HCT116 (cell line): ENCODE measurements at regions not wholly inside any gene's neighbourhood (a gene's known extent, or its start where the extent isn't known, plus 50 kb on each side); places are given as distances from the start of the nearest gene placed in this dataset.

ENCODE experiments used
- ATAC-seq: fragments of 200-7000 bp; cut with Tn5 transposase; 2 replicates; pipeline ENCODE4 v1.9.1; 2020; ENCODE audit warnings: mild to moderate bottlenecking, moderate library complexity
- BruUV-seq: library from RNA; stranded (reverse); fragments of 400-500 nt; replicated peaks from 2 replicates; lab custom pipeline; 2021; lab: Mats Ljungman, UMichigan
- CTCF ChIA-PET: fragments of 300-600 bp; sonication (Branson Sonifier 250); formaldehyde crosslinking; loops from one replicate; lab custom pipeline; 2021; ENCODE audit warnings: antibody characterized with exemption; lab: Charles Lee
- POLR2A ChIA-PET: fragments of 300-600, 350-600 bp; sonication (Branson Sonifier 250); formaldehyde crosslinking; loops from one replicate; lab custom pipeline; 2021; ENCODE audit warnings: antibody characterized with exemption; lab: Charles Lee
- RAD21 ChIA-PET, 2 experiments: fragments of 300-600 bp; sonication (Branson Sonifier 250); formaldehyde crosslinking; loops; one replicate each; lab custom pipeline; 2023; ENCODE audit warnings: low total read pairs in 2 of 2; ENCODE audit not compliant: uncharacterized antibody in 2 of 2, unreplicated experiment in 2 of 2, low non-redundant PET in 1 of 2; lab: Charles Lee
- DNase-seq: peaks from one replicate; pipeline ENCODE4 v3.0.0-alpha.2; 2010; ENCODE audit warnings: low read depth, low spot score
- H2AFZ ChIP-seq: fragments of 200-600 bp; shearing (Covaris generic), sonication (generic); 2 replicates; pipeline ENCODE4 v1.6.1; 2017; ENCODE audit warnings: low read depth, mixed run types, mixed read lengths, antibody characterized with exemption, low read length; ENCODE audit not compliant: poor library complexity, severe bottlenecking
- H3K27ac ChIP-seq: 2 replicates; pipeline ENCODE4 v1.5.1; 2012; ENCODE audit warnings: low read depth, low read length
- H3K27me3 ChIP-seq: fragments of 200-600 bp; sonication (generic); 2 replicates; pipeline ENCODE4 v1.6.1; 2016; ENCODE audit warnings: mixed run types, low read length, mixed read lengths; ENCODE audit not compliant: insufficient read depth
- H3K36me3 ChIP-seq, 2 experiments: fragments of 200-500 bp in 1 of 2; fragments of 200-600 bp in 1 of 2; sonication (Bioruptor generic) in 1 of 2; sonication (generic) in 1 of 2; 2 replicates each; pipeline versions ENCODE4 v1.5.1 to v1.6.1; 2014 to 2016; ENCODE audit warnings: low read length in 2 of 2, inconsistent platforms in 1 of 2, mixed read lengths in 1 of 2, mixed run types in 1 of 2; ENCODE audit not compliant: insufficient read depth in 2 of 2, control insufficient read depth in 1 of 2
- H3K4me1 ChIP-seq, 2 experiments: fragments of 200-600 bp in 1 of 2; sonication (generic) in 1 of 2; 2 replicates each; pipeline versions ENCODE4 v1.5.1 to v1.6.1; 2012 to 2017; ENCODE audit warnings: low read length in 2 of 2, inconsistent platforms in 1 of 2, mild to moderate bottlenecking in 1 of 2, mixed read lengths in 1 of 2, mixed run types in 1 of 2, moderate library complexity in 1 of 2; ENCODE audit not compliant: insufficient read depth in 2 of 2, control insufficient read depth in 1 of 2
- H3K4me2 ChIP-seq: fragments of 200-600 bp; sonication (generic); 2 replicates; pipeline ENCODE4 v1.6.1; 2017; ENCODE audit warnings: mixed run types, low read length, mixed read lengths
- H3K4me3 ChIP-seq, 2 experiments: fragments of 200-600 bp in 1 of 2; sonication (generic) in 1 of 2; replicated peaks in 1 of 2; 2 replicates each; pipeline ENCODE4 v1.5.1; 2011 to 2016; ENCODE audit warnings: low read length in 2 of 2, control low read depth in 1 of 2, low read depth in 1 of 2, mild to moderate bottlenecking in 1 of 2, mixed read lengths in 1 of 2, mixed run types in 1 of 2
- H3K79me2 ChIP-seq: fragments of 200-600 bp; sonication (generic); 2 replicates; pipeline ENCODE4 v1.6.1; 2017; ENCODE audit warnings: mild to moderate bottlenecking, mixed run types, low read length, moderate library complexity, mixed read lengths; ENCODE audit not compliant: insufficient read depth
- H3K9ac ChIP-seq: fragments of 200-600 bp; sonication (generic); 2 replicates; pipeline ENCODE4 v1.6.1; 2016; ENCODE audit warnings: low read length, mixed read lengths
- H3K9me2 ChIP-seq: fragments of 200-600 bp; sonication (generic), shearing (Covaris generic); 2 replicates; pipeline ENCODE4 v1.6.1; 2017; ENCODE audit warnings: mixed run types, mild to moderate bottlenecking, moderate library complexity; ENCODE audit not compliant: insufficient read depth
- H3K9me3 ChIP-seq, 2 experiments: fragments of 200-500 bp in 1 of 2; fragments of 200-600 bp in 1 of 2; sonication (Bioruptor generic) in 1 of 2; sonication (generic) in 1 of 2; 2 replicates each; pipeline ENCODE4 v1.6.1; 2014 to 2017; ENCODE audit warnings: low read length in 2 of 2, mixed read lengths in 2 of 2, inconsistent platforms in 1 of 2, low read depth in 1 of 2, mild to moderate bottlenecking in 1 of 2, mixed run types in 1 of 2, moderate library complexity in 1 of 2; ENCODE audit not compliant: control insufficient read depth in 1 of 2, insufficient read depth in 1 of 2
- H4K20me1 ChIP-seq: fragments of 200-600 bp; sonication (generic), shearing (Covaris generic); 2 replicates; pipeline ENCODE4 v1.6.1; 2017; ENCODE audit warnings: mixed run types, mild to moderate bottlenecking, moderate library complexity; ENCODE audit not compliant: insufficient read depth
- CBX3 ChIP-seq: IDR thresholded peaks from 2 replicates; pipeline ENCODE4 v1.6.1; 2012; ENCODE audit warnings: low read depth
- FOSL1 ChIP-seq: IDR thresholded peaks from 2 replicates; pipeline ENCODE4 v1.6.1; 2012; ENCODE audit warnings: low read depth
- JUND ChIP-seq: IDR thresholded peaks from 2 replicates; pipeline ENCODE4 v1.6.1; 2012
- POLR2AphosphoS5 ChIP-seq: IDR thresholded peaks from 2 replicates; pipeline ENCODE4 v1.6.1; 2011; ENCODE audit warnings: mild to moderate bottlenecking, low read depth, low read length, moderate library complexity
- SRF ChIP-seq: IDR thresholded peaks from 2 replicates; pipeline ENCODE4 v1.6.1; 2012; ENCODE audit warnings: low read depth
- YY1 ChIP-seq: IDR thresholded peaks from 2 replicates; pipeline ENCODE4 v1.6.1; 2011; ENCODE audit warnings: low read length, low read depth, moderate library complexity, mild to moderate bottlenecking; ENCODE audit not compliant: insufficient replicate concordance; ENCODE audit errors: extremely low read depth
- ZFX ChIP-seq: fragments of 450-650 bp; IDR thresholded peaks from 2 replicates; pipeline ENCODE4 v1.6.1; 2017
- intact Hi-C: fragments of 100-400 bp; cut with micrococcal nuclease; formaldehyde crosslinking; loops from 2 replicates; pipeline ENCODE4 v1.10.0; 2022
- TF ChIP-seq, protein P1 (sequence below), 3 experiments: fragments of 200-600 bp in 1 of 3; sonication (generic) in 1 of 3; IDR thresholded peaks in 2 of 3; conservative IDR thresholded peaks in 1 of 3; 2 replicates each; pipeline ENCODE4 v1.5.1; 2012 to 2017; ENCODE audit warnings: low read depth in 2 of 3, low read length in 2 of 3, antibody characterized with exemption in 1 of 3, borderline replicate concordance in 1 of 3, control low read depth in 1 of 3, mild to moderate bottlenecking in 1 of 3, mixed read lengths in 1 of 3, mixed run types in 1 of 3, moderate library complexity in 1 of 3; ENCODE audit not compliant: insufficient read depth in 1 of 3
- TF ChIP-seq, protein P2 (sequence below): IDR thresholded peaks from 2 replicates; pipeline ENCODE4 v1.6.1; 2012; ENCODE audit warnings: low read depth
- TF ChIP-seq, protein P3 (sequence below): IDR thresholded peaks from 2 replicates; pipeline ENCODE4 v1.6.1; 2012

DNA sequence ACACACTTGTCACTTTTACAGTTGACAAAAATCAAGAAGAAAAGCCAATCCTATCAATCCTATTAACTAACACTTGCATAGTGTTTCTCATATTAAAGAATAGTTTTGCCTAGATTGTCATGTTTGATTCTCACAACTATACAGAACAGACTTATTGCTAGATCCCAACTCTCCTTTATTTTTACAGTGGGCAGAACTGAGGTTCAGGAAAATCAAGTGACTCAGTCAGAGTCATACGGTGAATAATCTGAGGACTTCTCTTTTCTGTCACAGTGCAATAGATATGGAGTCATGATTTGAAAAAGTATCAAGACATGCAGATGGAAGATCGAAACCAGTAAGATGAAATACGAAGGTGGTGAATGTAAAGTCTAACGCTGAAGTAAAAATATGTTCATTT is 195.1 kb upstream of the CITED2 start:
- peaks cover 16 to 33% of the 10 kb centered on the region in 2 experiments for H3K4me1 ChIP-seq
- POLR2A ChIA-PET: no interaction called here
- no peaks in the 10 kb centered on the region for H3K27me3 ChIP-seq
- no TSS peak for BruUV-seq
- H3K9me3 ChIP-seq: no peaks in the 10 kb centered on the region
- peak overlapping the region; percentile 89 for H2AFZ ChIP-seq
- RAD21 ChIA-PET: no interaction called here
- H3K4me3 ChIP-seq: peak overlapping the region in 1 of 2 experiments; percentile 23; a peak in 2 of 4 replicates
- DNase-seq (no peak), ATAC-seq (peak; percentile 56)
- peak overlapping the region; percentile 68 for H3K4me2 ChIP-seq
- H3K79me2 ChIP-seq: no peaks in the 10 kb centered on the region
- CTCF ChIA-PET: no interaction called here
- no peaks in the 10 kb centered on the region for H3K36me3 ChIP-seq
- H3K27ac ChIP-seq: no peak overlapping the region; the same call in 1 of the 2 replicates
- H4K20me1 ChIP-seq: no peaks in the 10 kb centered on the region
- TF ChIP-seq, protein P1, sequence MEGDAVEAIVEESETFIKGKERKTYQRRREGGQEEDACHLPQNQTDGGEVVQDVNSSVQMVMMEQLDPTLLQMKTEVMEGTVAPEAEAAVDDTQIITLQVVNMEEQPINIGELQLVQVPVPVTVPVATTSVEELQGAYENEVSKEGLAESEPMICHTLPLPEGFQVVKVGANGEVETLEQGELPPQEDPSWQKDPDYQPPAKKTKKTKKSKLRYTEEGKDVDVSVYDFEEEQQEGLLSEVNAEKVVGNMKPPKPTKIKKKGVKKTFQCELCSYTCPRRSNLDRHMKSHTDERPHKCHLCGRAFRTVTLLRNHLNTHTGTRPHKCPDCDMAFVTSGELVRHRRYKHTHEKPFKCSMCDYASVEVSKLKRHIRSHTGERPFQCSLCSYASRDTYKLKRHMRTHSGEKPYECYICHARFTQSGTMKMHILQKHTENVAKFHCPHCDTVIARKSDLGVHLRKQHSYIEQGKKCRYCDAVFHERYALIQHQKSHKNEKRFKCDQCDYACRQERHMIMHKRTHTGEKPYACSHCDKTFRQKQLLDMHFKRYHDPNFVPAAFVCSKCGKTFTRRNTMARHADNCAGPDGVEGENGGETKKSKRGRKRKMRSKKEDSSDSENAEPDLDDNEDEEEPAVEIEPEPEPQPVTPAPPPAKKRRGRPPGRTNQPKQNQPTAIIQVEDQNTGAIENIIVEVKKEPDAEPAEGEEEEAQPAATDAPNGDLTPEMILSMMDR (IDR thresholded peaks at IDR 0.05 in 2 of 3, conservative IDR thresholded peaks at IDR 0.05 in 1 of 3; ENCODE audit: borderline replicate concordance in 1 of 3, insufficient read depth in 1 of 3, low read depth in 2 of 3, low read length in 2 of 3): no peak
- no peak for TF ChIP-seq CBX3
- peak; percentile 63 for TF ChIP-seq FOSL1
- TF ChIP-seq, protein P2, sequence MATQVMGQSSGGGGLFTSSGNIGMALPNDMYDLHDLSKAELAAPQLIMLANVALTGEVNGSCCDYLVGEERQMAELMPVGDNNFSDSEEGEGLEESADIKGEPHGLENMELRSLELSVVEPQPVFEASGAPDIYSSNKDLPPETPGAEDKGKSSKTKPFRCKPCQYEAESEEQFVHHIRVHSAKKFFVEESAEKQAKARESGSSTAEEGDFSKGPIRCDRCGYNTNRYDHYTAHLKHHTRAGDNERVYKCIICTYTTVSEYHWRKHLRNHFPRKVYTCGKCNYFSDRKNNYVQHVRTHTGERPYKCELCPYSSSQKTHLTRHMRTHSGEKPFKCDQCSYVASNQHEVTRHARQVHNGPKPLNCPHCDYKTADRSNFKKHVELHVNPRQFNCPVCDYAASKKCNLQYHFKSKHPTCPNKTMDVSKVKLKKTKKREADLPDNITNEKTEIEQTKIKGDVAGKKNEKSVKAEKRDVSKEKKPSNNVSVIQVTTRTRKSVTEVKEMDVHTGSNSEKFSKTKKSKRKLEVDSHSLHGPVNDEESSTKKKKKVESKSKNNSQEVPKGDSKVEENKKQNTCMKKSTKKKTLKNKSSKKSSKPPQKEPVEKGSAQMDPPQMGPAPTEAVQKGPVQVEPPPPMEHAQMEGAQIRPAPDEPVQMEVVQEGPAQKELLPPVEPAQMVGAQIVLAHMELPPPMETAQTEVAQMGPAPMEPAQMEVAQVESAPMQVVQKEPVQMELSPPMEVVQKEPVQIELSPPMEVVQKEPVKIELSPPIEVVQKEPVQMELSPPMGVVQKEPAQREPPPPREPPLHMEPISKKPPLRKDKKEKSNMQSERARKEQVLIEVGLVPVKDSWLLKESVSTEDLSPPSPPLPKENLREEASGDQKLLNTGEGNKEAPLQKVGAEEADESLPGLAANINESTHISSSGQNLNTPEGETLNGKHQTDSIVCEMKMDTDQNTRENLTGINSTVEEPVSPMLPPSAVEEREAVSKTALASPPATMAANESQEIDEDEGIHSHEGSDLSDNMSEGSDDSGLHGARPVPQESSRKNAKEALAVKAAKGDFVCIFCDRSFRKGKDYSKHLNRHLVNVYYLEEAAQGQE: no peak
- no peak for TF ChIP-seq ZFX
- peak; percentile 30 for TF ChIP-seq JUND
- TF ChIP-seq SRF: no peak
- TF ChIP-seq, protein P3, sequence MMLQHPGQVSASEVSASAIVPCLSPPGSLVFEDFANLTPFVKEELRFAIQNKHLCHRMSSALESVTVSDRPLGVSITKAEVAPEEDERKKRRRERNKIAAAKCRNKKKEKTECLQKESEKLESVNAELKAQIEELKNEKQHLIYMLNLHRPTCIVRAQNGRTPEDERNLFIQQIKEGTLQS: 0 out of 2 replicates have a peak, but pooled peaks have one; percentile 4
- TF ChIP-seq YY1: no peak
- TF ChIP-seq POLR2AphosphoS5: no peak
- TF ChIP-seq, all 23 proteins: peak for 3
- intact Hi-C loops: no loop called here
- Histone ChIP-seq H3K9ac (peak overlapping the region; percentile 13; the same call in 1 of the 2 replicates), H3K9me2 (no peaks in the 10 kb centered on the region)
